GM12891 (cell line): ENCODE measurements at regions not wholly inside any gene's neighbourhood (a gene's known extent, or its start where the extent isn't known, plus 50 kb on each side); places are given as distances from the start of the nearest gene placed in this dataset.

Source experiments
- POLR2A ChIP-seq: IDR thresholded peaks from 2 replicates; pipeline ENCODE4 v1.6.1; 2011; ENCODE audit warnings: low read depth, low read length, control low read depth
- POLR2AphosphoS5 ChIP-seq: IDR thresholded peaks from 2 replicates; pipeline ENCODE4 v1.6.1; 2011; ENCODE audit warnings: low read depth, low read length, control low read depth
- SPI1 ChIP-seq: IDR thresholded peaks from 2 replicates; pipeline ENCODE4 v1.6.1; 2011; ENCODE audit warnings: low read depth, low read length, control low read depth

DNA sequence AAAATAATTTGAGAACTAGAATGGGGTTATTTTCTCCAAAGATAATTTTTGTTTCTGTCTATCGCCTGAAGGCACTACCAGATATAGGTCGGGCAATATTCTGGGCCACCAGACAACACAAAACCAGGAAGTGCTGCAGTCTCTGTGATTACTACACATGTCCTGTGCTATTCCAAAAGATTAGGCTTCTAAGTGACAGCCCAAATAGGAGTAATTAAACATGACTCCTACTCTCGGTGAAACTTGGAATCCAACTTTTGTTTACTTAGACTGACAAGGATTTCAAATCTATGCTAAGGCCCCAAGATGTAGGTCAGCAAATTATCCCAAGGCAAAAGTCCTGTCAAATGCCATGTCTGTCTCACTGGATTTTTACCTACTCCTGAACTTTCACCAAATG is 157.6 kb upstream of the LRFN5 start:
- TF ChIP-seq POLR2A (no peak), SPI1 (no peak), POLR2AphosphoS5 (no peak)
